GM19463 (cell line): ENCODE measurements at regions not wholly inside any gene's neighbourhood (a gene's known extent, or its start where the extent isn't known, plus 50 kb on each side); places are given as distances from the start of the nearest gene placed in this dataset.
"Not testable (repeated sequence)": the region's sequence is repeated elsewhere in the genome, so short reads cannot be mapped to it uniquely, and the experiment has no call there.

Experiments used
- ATAC-seq: cut with Tn5 transposase; IDR thresholded peaks from one replicate; pipeline ENCODE4 v1.9.1; 2021; ENCODE audit warnings: mild to moderate bottlenecking, moderate library complexity; ENCODE audit not compliant: unreplicated experiment

- ATAC-seq, result no peak
Observed at GRCh38 chr4:110424144-110424543, 51.8 kb upstream of the ENPEP start.

GRCh38 chr4:110418641-110419040, 57.3 kb upstream of the ENPEP start:
- ATAC-seq, result no peak

- ATAC-seq, result no peak
Observed at GRCh38 chr4:110417136-110417535, 58.8 kb upstream of the ENPEP start.

GRCh38 chr4:110415478-110415877, 60.5 kb upstream of the ENPEP start:
- ATAC-seq, result no peak

GRCh38 chr4:110415041-110415440, 60.9 kb upstream of the ENPEP start:
- no peak for ATAC-seq

- ATAC-seq, result no peak
Observed at GRCh38 chr4:110414561-110414920, 61.4 kb upstream of the ENPEP start.

GRCh38 chr4:110413807-110414560, 62.0 kb upstream of the ENPEP start:
- not testable (repeated sequence) for ATAC-seq

- ATAC-seq, result no peak
Observed at GRCh38 chr4:110412354-110413065, 63.4 kb upstream of the ENPEP start.

- no peak for ATAC-seq
Observed at GRCh38 chr4:110411574-110412011, 64.4 kb upstream of the ENPEP start.

- ATAC-seq, result not testable (repeated sequence)
Observed at GRCh38 chr4:110410853-110411573, 64.9 kb upstream of the ENPEP start.

GRCh38 chr4:110400086-110400485, 75.9 kb upstream of the ENPEP start:
- no peak for ATAC-seq

GRCh38 chr4:110399046-110399445, 76.9 kb upstream of the ENPEP start:
- ATAC-seq, result not testable (repeated sequence)

GRCh38 chr4:110396963-110397362, 79.0 kb upstream of the ENPEP start:
- no peak for ATAC-seq

GRCh38 chr4:110395421-110395820, 80.5 kb upstream of the ENPEP start:
- no peak for ATAC-seq

GRCh38 chr4:110394871-110395270, 81.1 kb upstream of the ENPEP start:
- ATAC-seq, result no peak

GRCh38 chr4:110381784-110382183, 94.2 kb upstream of the ENPEP start:
- ATAC-seq, result no peak

- ATAC-seq, result no peak
Observed at GRCh38 chr4:110372485-110372884, 103.5 kb upstream of the ENPEP start.

GRCh38 chr4:110371016-110371770, 104.8 kb upstream of the ENPEP start:
- ATAC-seq, result no peak

GRCh38 chr4:110368409-110368808, 107.5 kb upstream of the ENPEP start:
- no peak for ATAC-seq

- no peak for ATAC-seq
Observed at GRCh38 chr4:110367156-110367555, 108.8 kb upstream of the ENPEP start.

GRCh38 chr4:110365761-110366160, 110.2 kb upstream of the ENPEP start:
- no peak for ATAC-seq
